Head of caudate nucleus (tissue), 42 donors: ENCODE measurements at regions not wholly inside any gene's neighbourhood (a gene's known extent, or its start where the extent isn't known, plus 50 kb on each side); places are given as distances from the start of the nearest gene placed in this dataset.
"Not testable (repeated sequence)": the region's sequence is repeated elsewhere in the genome, so short reads cannot be mapped to it uniquely, and the experiment has no call there.

Experiments used
- DNase-seq, 42 donors: peaks; one replicate each; pipeline versions ENCODE4 v3.0.0 to v3.0.0-alpha.2; 2020 to 2021; ENCODE audit warnings: mixed read lengths in 7 of 42
- intact Hi-C: fragments of 100-400 bp; cut with DNase I; formaldehyde crosslinking; loops from one replicate; pipeline ENCODE4 v1.15.0; 2022

GRCh38 chr5:15283076-15283475, 216.9 kb upstream of the FBXL7 start:
- intact Hi-C loops = no loop called here

GRCh38 chr5:15282611-15283010, 217.4 kb upstream of the FBXL7 start:
- no peak for DNase-seq
- intact Hi-C loops = no loop called here

More at GRCh38 chr5:15283076-15283475, 216.9 kb upstream of the FBXL7 start:
- DNase-seq = no peak

- DNase-seq, intact Hi-C loops: not testable (repeated sequence)
These were observed 228.4 kb upstream of the FBXL7 start for GRCh38 chr5:15271596-15271995.

GRCh38 chr5:15267966-15268365, 232.0 kb upstream of the FBXL7 start:
- intact Hi-C loops = no loop called here
- no peak for DNase-seq

- intact Hi-C loops = no loop called here
- no peak for DNase-seq
These were observed 233.1 kb upstream of the FBXL7 start for GRCh38 chr5:15266841-15267240.

GRCh38 chr5:15266229-15266628, 233.8 kb upstream of the FBXL7 start:
- intact Hi-C loops = no loop called here
- no peak for DNase-seq

DNA sequence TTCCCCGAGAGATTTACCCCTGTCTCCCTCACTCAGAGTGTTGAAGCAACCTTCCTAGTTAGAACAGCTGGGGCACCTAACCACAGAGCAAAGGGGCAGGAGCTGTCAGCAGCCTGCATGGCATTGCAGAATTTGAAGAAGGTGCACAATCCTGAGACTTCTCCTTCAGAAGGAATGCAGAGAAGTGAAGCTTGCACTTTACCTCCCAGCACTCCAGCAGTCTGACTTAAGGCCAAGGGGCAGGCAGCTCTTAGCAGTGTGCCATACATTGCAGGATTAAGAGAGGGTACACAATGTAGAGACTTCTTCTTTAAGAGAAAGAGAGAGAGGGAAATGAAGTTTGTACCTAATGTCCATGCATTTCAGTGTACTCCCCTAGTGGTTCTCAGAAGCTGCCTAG, 236.0 kb upstream of the FBXL7 start:
- DNase-seq = no peak
- intact Hi-C loops = no loop called here

- no peak for DNase-seq
- intact Hi-C loops = no loop called here
These were observed 236.6 kb upstream of the FBXL7 start for GRCh38 chr5:15263406-15263805.

DNA sequence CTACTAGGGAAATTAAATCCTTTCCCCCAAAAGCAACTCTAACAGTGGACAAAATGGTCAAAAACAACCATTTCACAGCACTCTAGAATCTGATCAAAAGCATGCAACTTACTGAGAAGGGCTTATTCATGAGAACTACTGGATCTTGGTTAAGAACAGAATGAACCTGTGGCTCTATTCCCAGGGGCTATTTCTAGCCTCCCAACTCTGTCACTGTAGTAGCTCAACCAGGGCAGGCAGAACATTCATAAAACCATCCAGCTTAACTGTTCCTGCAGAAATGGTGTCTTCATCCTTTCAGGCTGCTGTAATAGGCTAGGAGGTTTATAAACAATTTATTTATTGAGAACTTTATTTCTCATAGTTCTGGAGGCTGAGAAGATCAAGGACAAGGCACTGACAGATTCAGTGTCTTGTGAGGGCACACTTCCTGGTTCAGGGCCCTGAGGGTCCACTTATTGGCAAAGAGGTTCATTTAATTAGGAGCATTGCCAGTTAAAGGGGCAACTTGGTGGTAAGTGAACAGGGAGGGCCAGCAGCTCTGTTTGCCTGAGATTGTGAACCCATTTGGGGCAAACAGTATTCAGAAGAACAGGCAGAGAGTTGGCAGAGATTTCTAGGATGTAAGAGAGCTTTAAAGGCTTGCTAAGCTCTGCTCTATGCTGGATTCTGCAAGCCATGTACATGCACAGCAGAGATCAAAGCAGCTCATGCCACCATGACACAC, 238.5 kb upstream of the FBXL7 start:
- intact Hi-C loops = no loop called here
- DNase-seq = no peak

- intact Hi-C loops = no loop called here
- no peak for DNase-seq
These were observed 239.4 kb upstream of the FBXL7 start for GRCh38 chr5:15260356-15261268.

DNA sequence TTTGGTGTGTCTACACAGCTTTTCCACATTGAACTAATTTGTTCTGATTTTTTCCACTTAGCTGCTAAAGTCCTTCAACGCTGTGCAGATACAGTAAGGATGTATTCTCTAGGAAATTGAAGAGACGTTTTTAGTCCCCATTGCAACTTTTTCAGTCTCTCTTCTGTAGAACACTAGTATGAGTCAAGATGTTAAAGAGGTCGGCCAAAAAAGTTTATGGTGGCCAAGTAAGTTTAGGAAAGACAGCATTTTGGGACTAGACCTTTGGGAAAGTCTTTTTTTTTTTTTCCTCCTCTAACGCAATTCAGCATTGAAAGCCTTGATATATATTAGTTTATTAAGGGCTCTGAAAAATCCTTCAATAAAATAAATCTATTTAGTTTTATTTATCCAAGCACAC, 243.5 kb upstream of the FBXL7 start:
- intact Hi-C loops = no loop called here
- DNase-seq = no peak

DNA sequence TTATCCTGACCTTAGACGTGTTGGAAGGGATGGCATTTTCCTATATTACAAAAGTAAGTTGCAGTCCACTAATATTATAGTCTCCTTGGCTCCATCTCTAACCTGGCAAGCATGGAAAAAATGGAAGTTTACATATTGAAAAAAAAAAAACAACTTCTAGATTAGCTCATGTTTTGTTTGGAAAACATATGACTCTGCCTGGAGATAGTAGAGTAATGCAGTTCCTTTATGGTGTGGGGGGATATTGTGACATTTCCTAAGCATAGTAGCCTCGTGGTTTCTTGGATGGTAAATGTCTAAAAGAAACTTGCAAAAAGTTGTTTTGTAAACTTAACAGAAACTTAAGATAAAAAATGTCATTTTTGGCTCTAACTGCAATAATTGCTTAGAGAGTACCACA, 244.4 kb upstream of the FBXL7 start:
- DNase-seq = no peak
- intact Hi-C loops = no loop called here

DNA sequence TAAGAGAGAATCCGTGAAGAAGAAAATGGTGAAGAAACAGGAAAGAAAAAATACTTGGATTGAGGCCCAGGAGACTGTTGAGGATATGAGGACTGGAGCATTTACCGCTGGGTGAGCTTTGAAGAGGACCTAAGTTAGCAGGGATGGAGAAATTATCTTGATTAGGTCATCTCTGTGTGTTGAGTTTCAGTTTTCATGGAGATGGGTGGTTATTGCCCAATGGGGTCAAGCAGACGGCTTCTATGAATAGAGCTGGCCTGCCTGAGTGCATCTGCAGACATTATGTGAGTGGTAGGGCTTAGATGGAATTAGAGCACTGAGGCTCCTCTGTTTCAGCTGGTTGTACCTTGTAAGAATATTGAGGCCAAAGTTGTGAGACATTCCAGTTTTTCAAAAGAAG, 245.4 kb upstream of the FBXL7 start:
- DNase-seq = no peak
- intact Hi-C loops = no loop called here

DNA sequence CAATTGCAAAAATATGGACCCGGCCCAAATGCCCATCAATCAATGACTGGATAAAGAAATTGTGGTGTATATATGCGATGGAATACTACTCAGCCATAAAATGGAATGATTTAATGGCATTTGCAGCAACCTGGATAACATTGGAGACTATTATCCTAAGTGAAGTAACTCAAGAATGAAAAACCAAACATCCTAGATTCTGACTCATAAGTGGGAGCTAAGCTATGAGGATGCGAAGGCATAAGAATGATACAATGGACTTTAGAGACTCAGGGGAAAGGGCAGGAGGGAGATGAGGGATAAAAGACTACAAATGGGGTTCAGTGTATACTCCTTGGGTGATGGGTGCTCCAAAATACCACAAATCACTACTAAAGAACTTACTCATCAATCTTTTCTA, 247.6 kb upstream of the FBXL7 start:
- no peak for DNase-seq
- intact Hi-C loops = no loop called here

DNA sequence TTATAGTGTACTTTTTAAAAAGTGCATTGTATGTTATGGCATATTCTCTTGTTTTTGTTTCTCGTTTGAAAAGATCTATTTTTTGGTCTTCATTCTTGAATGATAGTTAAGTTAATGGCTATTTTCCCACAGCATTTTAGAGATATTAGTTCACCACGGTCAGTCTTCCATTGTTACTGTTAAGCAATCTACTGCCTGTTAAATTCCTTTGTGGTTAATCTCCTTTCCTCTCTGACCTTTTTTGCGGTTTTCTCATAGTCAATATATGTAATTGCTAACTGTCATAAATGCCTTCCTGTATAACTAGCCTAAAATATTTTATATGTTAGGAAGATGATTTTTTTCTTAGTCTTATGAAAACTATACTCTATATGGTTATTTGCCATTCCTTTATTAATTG, 250.8 kb upstream of the FBXL7 start:
- intact Hi-C loops = no loop called here

GRCh38 chr5:15248731-15249130, 251.2 kb upstream of the FBXL7 start:
- intact Hi-C loops = no loop called here
- DNase-seq = no peak

More for the DNA sequence above, 250.8 kb upstream of the FBXL7 start:
- no peak for DNase-seq

- intact Hi-C loops = no loop called here
- no peak for DNase-seq
These were observed 254.1 kb upstream of the FBXL7 start for GRCh38 chr5:15245913-15246312.

DNA sequence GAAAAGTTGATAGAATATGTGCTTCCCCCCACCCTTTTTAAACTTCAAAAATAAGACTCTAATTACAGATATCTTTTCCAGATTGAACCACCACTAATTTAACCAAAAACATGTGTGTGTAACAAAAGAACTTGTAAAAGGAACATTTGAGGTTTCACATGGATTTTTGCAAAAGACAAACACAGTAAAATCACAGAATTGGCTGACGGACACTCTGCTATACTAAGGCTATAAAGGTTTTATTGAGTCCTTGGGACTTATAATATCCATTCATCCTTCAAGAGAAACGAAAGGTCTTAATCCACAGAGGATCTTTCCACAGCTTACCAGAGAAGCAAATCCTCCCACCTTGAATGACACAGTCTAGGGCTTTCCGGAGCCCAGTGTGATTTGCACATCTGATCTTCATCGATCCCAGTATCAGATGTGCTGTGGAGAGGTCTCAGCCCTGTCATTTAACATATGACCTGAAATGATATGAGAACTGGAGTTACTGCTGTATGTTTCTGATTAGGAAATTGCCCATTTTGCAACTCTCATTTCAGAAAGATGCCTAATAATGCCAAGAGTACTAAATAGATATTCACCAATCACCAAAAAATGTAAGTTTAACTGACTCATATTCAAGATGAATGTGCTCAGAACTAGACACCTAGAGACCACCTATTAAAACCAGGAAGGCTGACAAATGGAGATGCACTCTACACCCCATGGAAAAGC, 256.5 kb upstream of the FBXL7 start:
- intact Hi-C loops = no loop called here
- DNase-seq = no peak

GRCh38 chr5:15241216-15241821, 258.7 kb upstream of the FBXL7 start:
- no peak for DNase-seq
- intact Hi-C loops = no loop called here

GRCh38 chr5:15238006-15238405, 262.0 kb upstream of the FBXL7 start:
- intact Hi-C loops = no loop called here
- DNase-seq = no peak
